Fibroblast of mammary gland (primary cell): ENCODE measurements at regions not wholly inside any gene's neighbourhood (a gene's known extent, or its start where the extent isn't known, plus 50 kb on each side); places are given as distances from the start of the nearest gene placed in this dataset.
"Not testable (repeated sequence)": the region's sequence is repeated elsewhere in the genome, so short reads cannot be mapped to it uniquely, and the experiment has no call there.

Source experiments
- DNase-seq: peaks from one replicate; pipeline ENCODE4 v3.0.0-alpha.2; 2010; ENCODE audit warnings: low read depth
- H3K4me3 ChIP-seq: 2 replicates; pipeline ENCODE4 v1.5.1; 2011; ENCODE audit warnings: low read depth, mild to moderate bottlenecking, low read length, moderate library complexity; ENCODE audit not compliant: control insufficient read depth
- CTCF ChIP-seq: conservative IDR thresholded peaks from 2 replicates; pipeline ENCODE4 v1.5.1; 2011; ENCODE audit warnings: low read depth, low read length, inconsistent platforms; ENCODE audit not compliant: control insufficient read depth, insufficient read depth

DNA sequence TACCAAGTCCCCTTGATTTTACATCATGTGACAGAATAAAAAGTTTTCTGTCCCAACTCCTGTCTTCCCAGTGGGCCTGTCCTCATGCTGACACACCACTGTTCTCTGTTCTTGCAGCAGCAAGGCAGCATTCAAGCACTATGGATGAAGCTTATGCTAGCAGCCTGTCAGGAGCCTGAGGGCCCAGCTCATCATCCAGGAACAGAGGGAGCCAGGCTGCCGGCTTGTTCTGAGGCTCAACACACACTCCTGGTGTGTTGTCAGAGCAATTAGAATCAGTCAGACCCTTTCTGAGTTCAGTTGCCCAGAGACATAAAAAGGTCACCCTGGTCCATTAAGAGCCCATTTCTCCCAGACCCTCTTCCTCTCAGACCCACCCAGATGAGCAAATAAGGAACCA, 282.9 kb downstream of the SEC16B start:
- no peak for TF ChIP-seq CTCF
- DNase-seq = no peak
- H3K4me3 ChIP-seq = no peak overlapping the region

- no peak for DNase-seq
- TF ChIP-seq CTCF = no peak
- no peak overlapping the region for H3K4me3 ChIP-seq
Observed at GRCh38 chr1:177669161-177669560, 300.7 kb downstream of the SEC16B start.

- no peak overlapping the region for H3K4me3 ChIP-seq
- TF ChIP-seq CTCF = no peak
- DNase-seq = no peak
Observed at GRCh38 chr1:177665935-177666334, 303.9 kb downstream of the SEC16B start.

GRCh38 chr1:177664742-177665141, 305.1 kb downstream of the SEC16B start:
- DNase-seq, H3K4me3 ChIP-seq: not testable (repeated sequence)

- no peak for DNase-seq
- TF ChIP-seq CTCF = no peak
- no peak overlapping the region for H3K4me3 ChIP-seq
Observed at GRCh38 chr1:177660188-177660587, 309.7 kb downstream of the SEC16B start.

DNA sequence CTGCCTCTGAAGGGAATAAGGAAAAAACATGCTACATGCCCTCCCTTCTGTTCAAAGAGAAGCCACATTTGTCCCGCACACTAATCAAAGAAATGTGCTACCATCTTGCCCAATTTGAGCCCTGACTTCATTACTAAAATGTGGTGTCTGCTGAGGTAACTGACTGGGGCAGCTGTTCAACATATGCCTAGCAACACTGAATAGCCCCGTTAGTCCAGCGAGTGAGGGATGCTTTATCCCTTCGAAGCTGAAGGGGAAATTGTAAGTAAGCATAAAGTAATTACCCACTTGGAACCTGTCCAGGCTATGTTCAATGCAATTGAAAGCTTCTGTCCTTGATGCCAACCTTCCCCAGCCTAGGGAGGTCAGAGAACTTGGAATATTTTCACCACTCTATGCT, 310.6 kb downstream of the SEC16B start:
- no peak for DNase-seq
- H3K4me3 ChIP-seq = no peak overlapping the region
- TF ChIP-seq CTCF = no peak

DNA sequence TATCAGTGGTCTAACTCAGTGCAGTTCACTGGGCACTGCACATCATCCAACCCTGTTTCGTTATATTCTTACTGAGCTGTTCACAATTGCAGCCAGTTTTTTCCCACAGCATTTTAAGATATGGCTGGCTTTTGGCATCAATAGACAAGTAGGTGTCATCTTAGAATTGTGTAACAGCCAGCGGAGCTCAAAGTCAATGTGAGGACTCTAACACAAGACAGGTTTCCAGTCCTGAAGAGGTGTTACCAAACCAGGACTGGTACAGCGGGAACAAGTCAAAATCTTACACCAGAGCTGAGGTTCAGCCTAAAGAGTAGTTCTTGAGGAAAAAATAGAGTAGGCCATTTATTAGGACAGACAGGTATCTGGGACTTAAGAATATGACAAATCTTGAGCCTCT, 313.3 kb downstream of the SEC16B start:
- no peak overlapping the region for H3K4me3 ChIP-seq
- no peak for DNase-seq
- no peak for TF ChIP-seq CTCF
